ENCODE measurements at regions not wholly inside any gene's neighbourhood (a gene's known extent, or its start where the extent isn't known, plus 50 kb on each side); places are given as distances from the start of the nearest gene placed in this dataset.

- ATAC-seq: no peak
- Mint-ChIP-seq H3K4me3 (no peak overlapping the region), H3K36me3 (peaks cover 0 to 5% (median 0%) of the 10 kb centered on the region in 3 donors), H3K4me1 (no peaks in the 10 kb centered on the region), H3K27me3 (peaks cover 0 to 14% (median 8%) of the 10 kb centered on the region in 5 donors), H3K9me3 (peaks cover 0 to 10% (median 2%) of the 10 kb centered on the region in 9 donors), H3K27ac (no peak overlapping the region)
- DNase-seq: no peak
- POLR2A ChIA-PET: no interaction called here
These were observed 52.0 kb upstream of the KCNIP1 start for GRCh38 chr5:170451747-170452365.

DNA sequence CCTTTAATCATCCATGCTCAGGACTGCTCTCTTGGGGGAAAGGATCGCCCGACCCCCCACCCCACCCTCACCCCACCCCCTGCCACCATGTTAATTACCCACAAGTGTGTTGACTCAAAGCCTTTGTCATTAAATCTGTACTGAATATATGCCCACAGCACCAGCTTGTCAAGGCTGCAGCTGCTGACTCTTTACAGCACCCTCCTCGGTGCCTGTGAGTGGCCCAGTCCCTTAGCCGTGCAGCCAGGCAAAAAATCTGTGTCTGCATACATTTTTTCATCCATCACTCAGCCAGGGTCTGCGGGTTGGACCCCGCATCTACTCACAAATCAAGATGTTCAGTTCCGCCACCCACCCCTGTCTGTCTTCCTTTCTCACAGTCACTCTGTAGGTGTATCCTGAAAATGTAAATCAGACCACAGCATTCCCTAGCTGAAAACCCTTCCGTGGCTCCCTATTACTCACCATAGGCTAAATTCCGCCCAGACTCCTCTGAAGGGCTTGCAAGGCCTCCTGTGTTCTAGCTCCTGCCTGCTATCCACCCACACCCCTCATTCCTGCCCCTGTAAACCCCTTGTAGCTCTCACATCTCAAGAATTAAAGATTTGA lies 53.7 kb upstream of the KCNIP1 start:
- ATAC-seq (no peak), DNase-seq (no peak)
- Mint-ChIP-seq H3K27ac (no peak overlapping the region), H3K4me3 (no peak overlapping the region), H3K4me1 (peaks cover 0 to 3% (median under 1%) of the 10 kb centered on the region in 4 donors), H3K36me3 (peaks cover 0 to 5% (median 0%) of the 10 kb centered on the region in 3 donors), H3K27me3 (peaks cover 0 to 7% (median 4%) of the 10 kb centered on the region in 5 donors), H3K9me3 (peaks cover 0 to 10% (median 2%) of the 10 kb centered on the region in 9 donors)
- POLR2A ChIA-PET: no interaction called here

- Mint-ChIP-seq H3K27ac (no peak overlapping the region), H3K4me1 (peaks cover 0 to 5% (median 1%) of the 10 kb centered on the region in 4 donors), H3K36me3 (peaks cover 0 to 5% (median 0%) of the 10 kb centered on the region in 3 donors), H3K4me3 (no peak overlapping the region), H3K27me3 (peaks cover 0 to 6% (median 3%) of the 10 kb centered on the region in 5 donors), H3K9me3 (peaks cover 0 to 10% (median 2%) of the 10 kb centered on the region in 9 donors)
- POLR2A ChIA-PET: no interaction called here
- DNase-seq (no peak), ATAC-seq (no peak)
These were observed 54.6 kb upstream of the KCNIP1 start for GRCh38 chr5:170449232-170449631.

- POLR2A ChIA-PET: no interaction called here
- peaks cover 0 to 5% (median 1%) of the 10 kb centered on the region in 4 donors for H3K4me1 Mint-ChIP-seq
- no peak for ATAC-seq
- DNase-seq: no peak
- peaks cover 0 to 3% (median 0%) of the 10 kb centered on the region in 5 donors for H3K27me3 Mint-ChIP-seq
- no peak overlapping the region for H3K4me3 Mint-ChIP-seq
- peaks cover 0 to 10% (median 2%) of the 10 kb centered on the region in 9 donors for H3K9me3 Mint-ChIP-seq
- peaks cover 0 to 5% (median 0%) of the 10 kb centered on the region in 3 donors for H3K36me3 Mint-ChIP-seq
- H3K27ac Mint-ChIP-seq: no peak overlapping the region
These were observed 55.6 kb upstream of the KCNIP1 start for GRCh38 chr5:170448221-170448620.

- no peaks in the 10 kb centered on the region for H3K27me3 Mint-ChIP-seq
- DNase-seq (no peak), ATAC-seq (no peak)
- peaks cover 0 to 5% (median 0%) of the 10 kb centered on the region in 3 donors for H3K36me3 Mint-ChIP-seq
- peak overlapping the region in 1 of 10 donors; percentile 18 for H3K27ac Mint-ChIP-seq
- H3K4me3 Mint-ChIP-seq: no peak overlapping the region
- H3K9me3 Mint-ChIP-seq: peaks cover 0 to 10% (median 2%) of the 10 kb centered on the region in 9 donors
- POLR2A ChIA-PET: no interaction called here
- peaks cover 0 to 5% (median 1%) of the 10 kb centered on the region in 4 donors for H3K4me1 Mint-ChIP-seq
These were observed 57.2 kb upstream of the KCNMB1 start for GRCh38 chr5:170446365-170446764.

- no peak overlapping the region for H3K27ac Mint-ChIP-seq
- POLR2A ChIA-PET: no interaction called here
- no peak for ATAC-seq
- no peak for DNase-seq
- no peak overlapping the region for H3K4me3 Mint-ChIP-seq
- peaks cover 0 to 5% (median 0%) of the 10 kb centered on the region in 3 donors for H3K36me3 Mint-ChIP-seq
- H3K4me1 Mint-ChIP-seq: peaks cover 0 to 5% (median 1%) of the 10 kb centered on the region in 4 donors
- no peaks in the 10 kb centered on the region for H3K27me3 Mint-ChIP-seq
- peaks cover 0 to 10% (median 2%) of the 10 kb centered on the region in 9 donors for H3K9me3 Mint-ChIP-seq
These were observed 56.8 kb upstream of the KCNMB1 start for GRCh38 chr5:170445936-170446335.

- peaks cover 0 to 5% (median 0%) of the 10 kb centered on the region in 3 donors for H3K36me3 Mint-ChIP-seq
- no peaks in the 10 kb centered on the region for H3K27me3 Mint-ChIP-seq
- POLR2A ChIA-PET: no interaction called here
- peaks cover 0 to 10% (median 2%) of the 10 kb centered on the region in 9 donors for H3K9me3 Mint-ChIP-seq
- peaks cover 0 to 5% (median 1%) of the 10 kb centered on the region in 4 donors for H3K4me1 Mint-ChIP-seq
- no peak overlapping the region for H3K4me3 Mint-ChIP-seq
- ATAC-seq (no peak), DNase-seq (no peak)
- no peak overlapping the region for H3K27ac Mint-ChIP-seq
These were observed 55.9 kb upstream of the KCNMB1 start for GRCh38 chr5:170444969-170445505.

- peaks cover 0 to 10% (median 2%) of the 10 kb centered on the region in 9 donors for H3K9me3 Mint-ChIP-seq
- no peak overlapping the region for H3K27ac Mint-ChIP-seq
- H3K36me3 Mint-ChIP-seq: peaks cover 0 to 5% (median 0%) of the 10 kb centered on the region in 3 donors
- peaks cover 0 to 5% (median 1%) of the 10 kb centered on the region in 4 donors for H3K4me1 Mint-ChIP-seq
- no peak for DNase-seq
- no peaks in the 10 kb centered on the region for H3K27me3 Mint-ChIP-seq
- POLR2A ChIA-PET: interaction anchor here (0.7 kb wide), 1 partner anchor 87 kb away, joined by 4 read pairs; no protein-coding TSS in a partner anchor
- no peak overlapping the region for H3K4me3 Mint-ChIP-seq
- no peak for ATAC-seq
These were observed 55.0 kb upstream of the KCNMB1 start for GRCh38 chr5:170444181-170444580.

GRCh38 chr5:170443624-170444023 lies 54.5 kb upstream of the KCNMB1 start:
- ATAC-seq: no peak
- H3K4me3 Mint-ChIP-seq: no peak overlapping the region
- no peak for DNase-seq
- POLR2A ChIA-PET: no interaction called here
- peaks cover 0 to 10% (median 2%) of the 10 kb centered on the region in 9 donors for H3K9me3 Mint-ChIP-seq
- no peaks in the 10 kb centered on the region for H3K27me3 Mint-ChIP-seq
- no peak overlapping the region for H3K27ac Mint-ChIP-seq
- peaks cover 0 to 5% (median 1%) of the 10 kb centered on the region in 4 donors for H3K4me1 Mint-ChIP-seq
- H3K36me3 Mint-ChIP-seq: peaks cover 0 to 5% (median 0%) of the 10 kb centered on the region in 3 donors

- ATAC-seq: no peak
- POLR2A ChIA-PET: no interaction called here
- no peak overlapping the region for H3K27ac Mint-ChIP-seq
These were observed 53.8 kb upstream of the KCNMB1 start for GRCh38 chr5:170442921-170443320.

GRCh38 chr5:170442391-170442790 lies 53.2 kb upstream of the KCNMB1 start:
- peaks cover 0 to 5% (median 1%) of the 10 kb centered on the region in 4 donors for H3K4me1 Mint-ChIP-seq
- ATAC-seq (no peak), DNase-seq (no peak)
- POLR2A ChIA-PET: no interaction called here
- peaks cover 0 to 4% (median 0%) of the 10 kb centered on the region in 9 donors for H3K9me3 Mint-ChIP-seq
- no peaks in the 10 kb centered on the region for H3K36me3 Mint-ChIP-seq
- no peak overlapping the region for H3K27ac Mint-ChIP-seq
- no peak overlapping the region for H3K4me3 Mint-ChIP-seq
- H3K27me3 Mint-ChIP-seq: no peaks in the 10 kb centered on the region

More at GRCh38 chr5:170442921-170443320, 53.8 kb upstream of the KCNMB1 start:
- peaks cover 0 to 5% (median 1%) of the 10 kb centered on the region in 4 donors for H3K4me1 Mint-ChIP-seq
- no peak for DNase-seq
- H3K36me3 Mint-ChIP-seq: peaks cover 0 to 3% (median 0%) of the 10 kb centered on the region in 3 donors
- no peaks in the 10 kb centered on the region for H3K27me3 Mint-ChIP-seq
- H3K4me3 Mint-ChIP-seq: no peak overlapping the region
- H3K9me3 Mint-ChIP-seq: peaks cover 0 to 8% (median 2%) of the 10 kb centered on the region in 9 donors

GRCh38 chr5:170441393-170441784 lies 52.2 kb upstream of the KCNMB1 start:
- H3K4me1 Mint-ChIP-seq: peaks cover 0 to 5% (median 1%) of the 10 kb centered on the region in 4 donors
- no peaks in the 10 kb centered on the region for H3K9me3 Mint-ChIP-seq
- POLR2A ChIA-PET: no interaction called here
- DNase-seq (no peak), ATAC-seq (no peak)
- H3K27ac Mint-ChIP-seq: no peak overlapping the region
- H3K4me3 Mint-ChIP-seq: no peak overlapping the region
- H3K27me3 Mint-ChIP-seq: no peaks in the 10 kb centered on the region
- no peaks in the 10 kb centered on the region for H3K36me3 Mint-ChIP-seq

- H3K9me3 Mint-ChIP-seq: no peaks in the 10 kb centered on the region
- ATAC-seq (no peak), DNase-seq (no peak)
- no peaks in the 10 kb centered on the region for H3K27me3 Mint-ChIP-seq
- H3K4me1 Mint-ChIP-seq: peaks cover 0 to 5% (median 1%) of the 10 kb centered on the region in 4 donors
- H3K27ac Mint-ChIP-seq: no peak overlapping the region
- no peaks in the 10 kb centered on the region for H3K36me3 Mint-ChIP-seq
- no peak overlapping the region for H3K4me3 Mint-ChIP-seq
- POLR2A ChIA-PET: no interaction called here
These were observed 51.7 kb upstream of the KCNMB1 start for GRCh38 chr5:170440771-170441392.
